IMR-90 (cell line): ENCODE measurements at regions not wholly inside any gene's neighbourhood (a gene's known extent, or its start where the extent isn't known, plus 50 kb on each side); places are given as distances from the start of the nearest gene placed in this dataset.

Experiments used
- ATAC-seq: fragments of 200-7000 bp; cut with Tn5 transposase; 2 replicates; pipeline ENCODE4 v1.9.1; 2020; ENCODE audit warnings: low read depth, mild to moderate bottlenecking, moderate library complexity
- BruUV-seq: library from RNA; stranded (reverse); fragments of 400-500 nt; replicated peaks from 2 replicates; lab custom pipeline; 2021; lab: Mats Ljungman, UMichigan
- CTCF ChIA-PET: fragments of 300-600 bp; formaldehyde crosslinking; extraction: SDS; loops from one replicate; lab custom pipeline; 2021; ENCODE audit warnings: antibody characterized with exemption; lab: Yijun Ruan, JAX
- POLR2A ChIA-PET: fragments of 300-600 bp; sonication (Branson Sonifier 250); formaldehyde crosslinking; loops from one replicate; lab custom pipeline; 2022; ENCODE audit warnings: antibody characterized with exemption; ENCODE audit not compliant: unreplicated experiment; lab: Charles Lee
- DNase-seq: peaks from one replicate; pipeline ENCODE4 v3.0.0; 2013
- H2AFZ ChIP-seq: replicated peaks from 2 replicates; pipeline ENCODE3; 2013; ENCODE audit warnings: low read length, mild to moderate bottlenecking; ENCODE audit not compliant: poor library complexity
- H2AK5ac ChIP-seq: 2 replicates; pipeline ENCODE4 v1.6.1; 2013; ENCODE audit warnings: low read depth, low read length, inconsistent platforms
- H2AK9ac ChIP-seq: replicated peaks from 2 replicates; pipeline ENCODE3; 2013; ENCODE audit warnings: mild to moderate bottlenecking, low read depth, low read length, moderate library complexity; ENCODE audit not compliant: poor library complexity
- H2BK120ac ChIP-seq: 2 replicates; pipeline ENCODE4 v1.6.1; 2013; ENCODE audit warnings: low read depth, low read length, inconsistent platforms
- H2BK15ac ChIP-seq: 3 replicates; pipeline ENCODE4 v1.6.1; 2013; ENCODE audit warnings: low read depth, low read length, inconsistent platforms
- H2BK20ac ChIP-seq: 2 replicates; pipeline ENCODE4 v1.6.1; 2013; ENCODE audit warnings: low read depth, mild to moderate bottlenecking, inconsistent platforms, low read length, moderate library complexity
- H2BK5ac ChIP-seq: 2 replicates; pipeline ENCODE4 v1.6.1; 2013; ENCODE audit warnings: mild to moderate bottlenecking, low read depth, low read length, inconsistent platforms; ENCODE audit not compliant: poor library complexity, severe bottlenecking
- H3K14ac ChIP-seq: replicated peaks from 2 replicates; pipeline ENCODE4 v1.6.1; 2013; ENCODE audit warnings: low read depth, low read length, inconsistent platforms
- H3K18ac ChIP-seq: 2 replicates; pipeline ENCODE4 v1.6.1; 2013; ENCODE audit warnings: low read depth, low read length, control low read depth
- H3K23ac ChIP-seq: 2 replicates; pipeline ENCODE4 v1.6.1; 2013; ENCODE audit warnings: low read depth, low read length, inconsistent platforms
- H3K27ac ChIP-seq: 2 replicates; pipeline ENCODE4 v1.5.1; 2013; ENCODE audit warnings: mild to moderate bottlenecking, control low read depth, low read length; ENCODE audit not compliant: insufficient read depth
- H3K27me3 ChIP-seq: 2 replicates; pipeline ENCODE4 v1.6.1; 2013; ENCODE audit warnings: low read length; ENCODE audit not compliant: control insufficient read depth, insufficient read depth
- H3K36me3 ChIP-seq: 2 replicates; pipeline ENCODE4 v1.6.1; 2013; ENCODE audit warnings: low read length, mixed read lengths; ENCODE audit not compliant: control insufficient read depth, insufficient read depth
- H3K4ac ChIP-seq: 2 replicates; pipeline ENCODE4 v1.6.1; 2013; ENCODE audit warnings: low read depth, low read length, inconsistent platforms
- H3K4me1 ChIP-seq: 2 replicates; pipeline ENCODE4 v1.6.1; 2013; ENCODE audit warnings: low read length, mixed read lengths; ENCODE audit not compliant: control insufficient read depth, insufficient read depth
- H3K4me2 ChIP-seq: 2 replicates; pipeline ENCODE4 v1.6.1; 2013; ENCODE audit warnings: low read depth, mild to moderate bottlenecking, control low read depth, low read length, moderate library complexity
- H3K4me3 ChIP-seq: 2 replicates; pipeline ENCODE4 v1.5.1; 2013; ENCODE audit warnings: low read depth, mild to moderate bottlenecking, control low read depth, low read length, moderate library complexity; ENCODE audit not compliant: insufficient read depth
- H3K56ac ChIP-seq: 2 replicates; pipeline ENCODE4 v1.6.1; 2013; ENCODE audit warnings: low read length, inconsistent platforms; ENCODE audit not compliant: insufficient read depth; ENCODE audit errors: extremely low read depth
- H3K79me1 ChIP-seq, 2 experiments: 2 replicates each; pipeline ENCODE4 v1.6.1; 2013; ENCODE audit warnings: low read length in 2 of 2, inconsistent platforms in 1 of 2, low read depth in 1 of 2
- H3K9ac ChIP-seq: 2 replicates; pipeline ENCODE4 v1.6.1; 2013; ENCODE audit warnings: low read depth, low read length, control low read depth
- H3K9me1 ChIP-seq: 2 replicates; pipeline ENCODE4 v1.6.1; 2013; ENCODE audit warnings: low read length, inconsistent platforms; ENCODE audit not compliant: insufficient read depth
- H3K9me3 ChIP-seq: 2 replicates; pipeline ENCODE4 v1.6.1; 2013; ENCODE audit warnings: low read length; ENCODE audit not compliant: control insufficient read depth, insufficient read depth
- H4K20me1 ChIP-seq: 2 replicates; pipeline ENCODE4 v1.6.1; 2013; ENCODE audit warnings: low read length, inconsistent platforms; ENCODE audit not compliant: insufficient read depth
- H4K5ac ChIP-seq: 2 replicates; pipeline ENCODE4 v1.6.1; 2013; ENCODE audit warnings: mild to moderate bottlenecking, low read depth, low read length, control low read depth
- H4K8ac ChIP-seq, 2 experiments: 2 replicates each; pipeline ENCODE4 v1.6.1; 2013; ENCODE audit warnings: low read depth in 2 of 2, low read length in 2 of 2, control low read depth in 1 of 2, inconsistent platforms in 1 of 2
- H4K91ac ChIP-seq: 2 replicates; pipeline ENCODE4 v1.6.1; 2013; ENCODE audit warnings: low read depth, low read length, inconsistent platforms; ENCODE audit not compliant: insufficient read depth
- FOS ChIP-seq: fragments of 150-350 bp; IDR thresholded peaks from 2 replicates; pipeline ENCODE4 v1.6.1; 2016; ENCODE audit warnings: low read depth, low read length
- MXI1 ChIP-seq: IDR thresholded peaks from 2 replicates; pipeline ENCODE4 v1.6.1; 2012; ENCODE audit warnings: low read depth, mild to moderate bottlenecking, low read length, moderate library complexity, borderline replicate concordance
- WGBS, 2 experiments: methylation state at CpG; one replicate each; pipeline versions ENCODE4 v1.1.5 to v1.1.7; 2013; ENCODE audit warnings: missing lambda C conversion rate in 2 of 2; ENCODE audit not compliant: insufficient read length in 1 of 2; ENCODE audit errors: extremely low coverage in 2 of 2; 5-methylcytosine and 5-hydroxymethylcytosine counted together
- dilution Hi-C: fragments of 300-500 bp; cut with HindIII; formaldehyde crosslinking; loops from one replicate; pipeline ENCODE4 v1.14.3; 2018; ENCODE audit warnings: low sequenced_read_pairs; ENCODE audit not compliant: unreplicated experiment
- in situ Hi-C: fragments of 300-500 bp; cut with MboI; formaldehyde crosslinking; loops from 3 replicates; pipeline ENCODE4 v1.14.3; 2019; ENCODE audit warnings: low sequenced_read_pairs, inconsistent platforms, mixed read lengths
- intact Hi-C: fragments of 100-400 bp; cut with micrococcal nuclease; formaldehyde crosslinking; loops from 2 replicates; pipeline ENCODE4 v1.10.0; 2022

DNA sequence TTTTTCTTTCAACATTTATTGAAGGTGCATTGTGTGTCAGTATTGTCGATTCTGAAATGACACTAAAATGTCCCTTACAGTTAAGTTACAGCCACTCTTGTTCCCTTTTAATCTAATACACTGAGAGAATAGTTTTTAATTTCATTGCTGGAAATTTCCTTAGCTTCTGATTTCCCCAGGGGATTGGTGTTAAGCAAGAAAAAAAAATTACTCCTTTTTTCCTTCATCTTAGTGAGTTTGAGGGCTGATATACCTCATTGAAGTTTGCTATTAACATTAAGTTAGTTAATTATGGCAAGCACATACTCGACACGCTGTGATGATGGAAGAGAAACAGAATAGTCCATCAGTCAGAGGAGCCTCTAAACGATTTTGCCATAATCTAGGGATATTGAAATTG lies 57.0 kb upstream of the EXOC4 start:
- no peak overlapping the region for H3K4ac ChIP-seq
- intact Hi-C loops (no loop called here), in situ Hi-C loops (no loop called here), dilution Hi-C loops (no loop called here)
- H3K27me3 ChIP-seq = peaks cover 2% of the 10 kb centered on the region
- H3K27ac ChIP-seq = no peak overlapping the region
- H3K9me3 ChIP-seq = no peaks in the 10 kb centered on the region
- ATAC-seq = no peak
- no CpG with 5 or more reads among the region's 4 CpGs for WGBS, 2 experiments
- DNase-seq = no peak
- H4K20me1 ChIP-seq = no peaks in the 10 kb centered on the region
- H2AK9ac ChIP-seq = no peak overlapping the region
- ChIA-PET POLR2A (no interaction called here), CTCF (no interaction called here)
- H3K18ac ChIP-seq = no peak overlapping the region
- no peaks in the 10 kb centered on the region for H3K4me1 ChIP-seq
- H2AK5ac ChIP-seq = no peak overlapping the region
- H3K4me3 ChIP-seq = no peak overlapping the region
- no peak overlapping the region for H3K23ac ChIP-seq
- no peak overlapping the region for H2BK15ac ChIP-seq
- H4K91ac ChIP-seq = no peak overlapping the region
- no peak overlapping the region for H4K8ac ChIP-seq
- H2BK5ac ChIP-seq = no peak overlapping the region
- no peak overlapping the region for H2AFZ ChIP-seq
- no peak overlapping the region for H2BK20ac ChIP-seq
- H2BK120ac ChIP-seq = no peak overlapping the region
- H3K9me1 ChIP-seq = no peaks in the 10 kb centered on the region
- H3K9ac ChIP-seq = no peak overlapping the region
- no peak for TF ChIP-seq MXI1
- TF ChIP-seq FOS = no peak
- BruUV-seq = no TSS peak
- no peak overlapping the region for H3K4me2 ChIP-seq
- no peaks in the 10 kb centered on the region for H3K36me3 ChIP-seq
- no peak overlapping the region for H4K5ac ChIP-seq
- H3K79me1 ChIP-seq = no peaks in the 10 kb centered on the region
- H3K14ac ChIP-seq = no peak overlapping the region
- H3K56ac ChIP-seq = no peak overlapping the region
